Putamen (tissue), 1 donor: ENCODE measurements at regions not wholly inside any gene's neighbourhood (a gene's known extent, or its start where the extent isn't known, plus 50 kb on each side); places are given as distances from the start of the nearest gene placed in this dataset.

Experiments
- DNase-seq: peaks from one replicate; pipeline ENCODE4 v3.0.0-alpha.2; 2016; ENCODE audit warnings: low spot score

GRCh38 chr17:52737071-52737470 is 578.6 kb upstream of the CA10 start:
- no peak for DNase-seq

GRCh38 chr17:52732841-52733240 is 574.3 kb upstream of the CA10 start:
- DNase-seq = no peak

- DNase-seq = no peak
Measured at GRCh38 chr17:52724578-52724977, 566.1 kb upstream of the CA10 start.

GRCh38 chr17:52721910-52722309 is 563.4 kb upstream of the CA10 start:
- DNase-seq = no peak

- no peak for DNase-seq
Measured at GRCh38 chr17:52710363-52710901, 551.9 kb upstream of the CA10 start.

- DNase-seq = no peak
Measured at GRCh38 chr17:52709724-52710123, 551.2 kb upstream of the CA10 start.

- DNase-seq = no peak
Measured at GRCh38 chr17:52696362-52696761, 537.8 kb upstream of the CA10 start.

- no peak for DNase-seq
Measured at GRCh38 chr17:52686140-52686539, 527.6 kb upstream of the CA10 start.

GRCh38 chr17:52681480-52681879 is 523.0 kb upstream of the CA10 start:
- DNase-seq = no peak

GRCh38 chr17:52678211-52678610 is 519.7 kb upstream of the CA10 start:
- no peak for DNase-seq

- peak; percentile 17 for DNase-seq
Measured at GRCh38 chr17:52674686-52675085, 516.2 kb upstream of the CA10 start.

GRCh38 chr17:52673791-52674190 is 515.3 kb upstream of the CA10 start:
- no peak for DNase-seq

- no peak for DNase-seq
Measured at GRCh38 chr17:52666264-52666663, 507.8 kb upstream of the CA10 start.

- DNase-seq = no peak
Measured at GRCh38 chr17:52660692-52661091, 502.2 kb upstream of the CA10 start.

GRCh38 chr17:52653014-52653413 is 494.5 kb upstream of the CA10 start:
- DNase-seq = no peak

- no peak for DNase-seq
Measured at GRCh38 chr17:52648995-52649394, 490.5 kb upstream of the CA10 start.

- no peak for DNase-seq
Measured at GRCh38 chr17:52647411-52647810, 488.9 kb upstream of the CA10 start.

- DNase-seq = no peak
Measured at GRCh38 chr17:52636443-52636842, 477.9 kb upstream of the CA10 start.

GRCh38 chr17:52606590-52606989 is 448.1 kb upstream of the CA10 start:
- DNase-seq = no peak

- no peak for DNase-seq
Measured at GRCh38 chr17:52606098-52606497, 447.6 kb upstream of the CA10 start.

- DNase-seq = no peak
Measured at GRCh38 chr17:52604105-52604504, 445.6 kb upstream of the CA10 start.

GRCh38 chr17:52597452-52598215 is 439.1 kb upstream of the CA10 start:
- peak; percentile 19 for DNase-seq

GRCh38 chr17:52594516-52594915 is 436.0 kb upstream of the CA10 start:
- no peak for DNase-seq

GRCh38 chr17:52546990-52547389 is 388.5 kb upstream of the CA10 start:
- no peak for DNase-seq
